ENCODE measurements at regions not wholly inside any gene's neighbourhood (a gene's known extent, or its start where the extent isn't known, plus 50 kb on each side); places are given as distances from the start of the nearest gene placed in this dataset.

GRCh38 chr6:78589436-78589835 lies 277.9 kb upstream of the IRAK1BP1 start:
- Mint-ChIP-seq H3K27ac (no peak overlapping the region), H3K36me3 (ENCODE audit: low read depth) (no peaks in the 10 kb centered on the region), H3K9me3 (no peaks in the 10 kb centered on the region; the same call in 2 of the 3 replicates), H3K4me1 (no peaks in the 10 kb centered on the region), H3K27me3 (ENCODE audit: insufficient read depth, low read depth, poor library complexity) (no peaks in the 10 kb centered on the region), H3K4me3 (no peak overlapping the region)
- H3K4me2 ChIP-seq: no peak overlapping the region
- no peak overlapping the region for H3K4me3 ChIP-seq
- H3F3A ChIP-seq (replicated peaks; ENCODE audit: low read depth): no peaks in the 10 kb centered on the region
- no peaks in the 10 kb centered on the region for H4K20me1 ChIP-seq (replicated peaks; ENCODE audit: insufficient read depth)
- no peaks in the 10 kb centered on the region for H3K79me2 ChIP-seq (replicated peaks; ENCODE audit: insufficient read depth)
- H3K27me3 ChIP-seq (ENCODE audit: insufficient read depth): no peaks in the 10 kb centered on the region
- no peak for ATAC-seq
- H2AFZ ChIP-seq: no peak overlapping the region
- no peaks in the 10 kb centered on the region for H3K4me1 ChIP-seq (ENCODE audit: insufficient read depth)
- DNase-seq (ENCODE audit: low spot score): no peak
- no peak for TF ChIP-seq NANOG (IDR thresholded peaks at IDR 0.05; ENCODE audit: borderline replicate concordance)
- no peak for TF ChIP-seq CREB1 (CRISPR knock-in tag; IDR thresholded peaks at IDR 0.05; ENCODE audit: low read depth)
- no peak for TF ChIP-seq POLR2AphosphoS5 (IDR thresholded peaks at IDR 0.05; ENCODE audit: low read depth)
- TF ChIP-seq STAT1 (IDR thresholded peaks at IDR 0.05; ENCODE audit: unreplicated experiment): no peak
- TF ChIP-seq REST (IDR thresholded peaks at IDR 0.05; ENCODE audit: unreplicated experiment): no peak
- TF ChIP-seq EZH2 (IDR thresholded peaks at IDR 0.05; ENCODE audit: low read depth, unreplicated experiment): no peak
- TF ChIP-seq ZNF462 (CRISPR knock-in tag; IDR thresholded peaks at IDR 0.05): no peak
- TF ChIP-seq EZH2phosphoT487 (IDR thresholded peaks at IDR 0.05; ENCODE audit: unreplicated experiment): no peak
- no peak for TF ChIP-seq ETS1 (IDR thresholded peaks at IDR 0.05)
- TF ChIP-seq ZNF331 (CRISPR knock-in tag; IDR thresholded peaks at IDR 0.05; ENCODE audit: low read depth): no peak
- TF ChIP-seq ZNF114 (CRISPR knock-in tag; IDR thresholded peaks at IDR 0.05): no peak
- TF ChIP-seq, protein P1, sequence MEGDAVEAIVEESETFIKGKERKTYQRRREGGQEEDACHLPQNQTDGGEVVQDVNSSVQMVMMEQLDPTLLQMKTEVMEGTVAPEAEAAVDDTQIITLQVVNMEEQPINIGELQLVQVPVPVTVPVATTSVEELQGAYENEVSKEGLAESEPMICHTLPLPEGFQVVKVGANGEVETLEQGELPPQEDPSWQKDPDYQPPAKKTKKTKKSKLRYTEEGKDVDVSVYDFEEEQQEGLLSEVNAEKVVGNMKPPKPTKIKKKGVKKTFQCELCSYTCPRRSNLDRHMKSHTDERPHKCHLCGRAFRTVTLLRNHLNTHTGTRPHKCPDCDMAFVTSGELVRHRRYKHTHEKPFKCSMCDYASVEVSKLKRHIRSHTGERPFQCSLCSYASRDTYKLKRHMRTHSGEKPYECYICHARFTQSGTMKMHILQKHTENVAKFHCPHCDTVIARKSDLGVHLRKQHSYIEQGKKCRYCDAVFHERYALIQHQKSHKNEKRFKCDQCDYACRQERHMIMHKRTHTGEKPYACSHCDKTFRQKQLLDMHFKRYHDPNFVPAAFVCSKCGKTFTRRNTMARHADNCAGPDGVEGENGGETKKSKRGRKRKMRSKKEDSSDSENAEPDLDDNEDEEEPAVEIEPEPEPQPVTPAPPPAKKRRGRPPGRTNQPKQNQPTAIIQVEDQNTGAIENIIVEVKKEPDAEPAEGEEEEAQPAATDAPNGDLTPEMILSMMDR (conservative IDR thresholded peaks at IDR 0.05; ENCODE audit: low read depth in 2 of 2): no peak
- no peak for TF ChIP-seq JUNB (IDR thresholded peaks at IDR 0.05; ENCODE audit: unreplicated experiment)
- H3K9me2 ChIP-seq (ENCODE audit: insufficient read depth): no peaks in the 10 kb centered on the region
- no peaks in the 10 kb centered on the region; the same call in 1 of the 2 replicates for H3K36me3 ChIP-seq (ENCODE audit: insufficient read depth)
- H3K27ac ChIP-seq (ENCODE audit: low read depth): no peak overlapping the region

Data from GM23338 (cell line).